ENCODE measurements at regions not wholly inside any gene's neighbourhood (a gene's known extent, or its start where the extent isn't known, plus 50 kb on each side); places are given as distances from the start of the nearest gene placed in this dataset.
A peak's percentile ranks its signal among the peaks of the same experiment; 100 is the strongest.

DNA sequence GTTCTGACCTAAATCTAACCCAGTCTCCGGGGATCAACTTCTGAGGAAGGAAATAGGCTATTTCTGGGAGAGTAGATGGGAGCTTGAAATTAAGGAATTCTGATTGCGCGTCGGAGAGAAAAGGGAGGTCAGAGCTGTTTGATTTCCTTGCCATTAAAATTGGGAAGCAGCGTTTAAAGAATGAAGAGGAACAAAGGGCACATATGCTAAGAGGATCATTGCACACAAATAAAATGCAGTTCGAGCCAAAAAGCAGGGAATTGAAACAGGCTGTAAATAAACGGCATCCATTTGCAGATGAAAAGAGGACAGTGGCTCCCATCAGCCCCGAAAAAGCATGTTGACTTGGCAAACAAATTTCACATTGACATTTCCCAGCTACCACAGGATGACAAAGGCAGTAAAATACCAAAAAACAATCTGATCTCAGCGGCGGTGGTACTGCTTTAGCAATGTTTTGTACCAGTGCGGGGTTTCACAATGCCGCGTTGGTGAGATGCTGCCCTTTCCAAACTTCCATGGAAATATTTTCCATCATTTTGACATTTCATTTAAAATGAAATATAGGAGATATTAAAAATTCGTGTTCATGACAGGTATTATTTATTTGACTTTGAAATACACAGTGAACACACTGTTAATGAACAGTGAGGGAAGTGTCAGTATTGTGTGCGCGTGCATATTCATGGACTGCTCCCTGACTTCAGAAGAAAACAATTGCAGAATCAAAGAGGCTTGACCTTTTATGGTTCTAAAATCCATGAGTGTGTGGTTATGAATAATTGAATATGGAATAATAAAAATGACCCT is 108.8 kb downstream of the SQOR start:
- no peak for DNase-seq

DNA sequence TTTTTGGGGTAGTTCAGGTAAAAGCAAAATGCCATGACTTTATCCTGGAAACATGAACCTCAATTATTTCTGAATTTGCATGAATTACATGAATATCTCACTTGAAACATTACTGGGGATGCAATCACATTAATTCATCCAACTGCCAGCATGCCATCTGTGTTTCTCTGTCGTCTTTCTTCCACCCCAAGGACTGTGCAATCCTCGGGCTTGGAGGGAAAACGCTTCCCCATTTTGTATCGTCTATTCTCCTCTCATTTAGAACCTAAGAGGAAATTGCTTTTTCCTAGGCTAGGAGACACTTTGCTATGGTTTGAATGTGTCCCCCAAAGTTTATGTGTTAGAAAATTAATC is 109.4 kb downstream of the SQOR start:
- DNase-seq, result peak in 1 of 2 donors; percentile 3

DNA sequence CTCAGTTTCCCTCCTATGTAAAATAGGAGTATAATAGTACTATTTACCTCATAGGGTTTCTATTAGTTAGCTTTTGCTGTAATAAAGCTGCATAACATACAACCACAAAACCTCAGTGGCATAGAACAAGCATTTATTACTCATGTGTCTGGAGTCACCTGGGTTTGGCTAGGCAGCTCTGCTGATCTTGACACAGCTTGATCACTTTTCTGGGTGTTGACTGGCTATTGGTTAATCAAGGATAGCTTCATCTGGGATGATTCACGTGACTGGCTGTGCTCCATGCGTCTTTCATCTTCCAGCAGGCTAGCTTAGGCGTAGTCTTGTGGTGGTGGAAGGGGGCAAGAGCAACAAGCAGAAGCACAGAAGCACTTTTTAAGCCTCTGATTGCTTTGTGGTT is 112.6 kb downstream of the SQOR start:
- DNase-seq, result no peak

DNA sequence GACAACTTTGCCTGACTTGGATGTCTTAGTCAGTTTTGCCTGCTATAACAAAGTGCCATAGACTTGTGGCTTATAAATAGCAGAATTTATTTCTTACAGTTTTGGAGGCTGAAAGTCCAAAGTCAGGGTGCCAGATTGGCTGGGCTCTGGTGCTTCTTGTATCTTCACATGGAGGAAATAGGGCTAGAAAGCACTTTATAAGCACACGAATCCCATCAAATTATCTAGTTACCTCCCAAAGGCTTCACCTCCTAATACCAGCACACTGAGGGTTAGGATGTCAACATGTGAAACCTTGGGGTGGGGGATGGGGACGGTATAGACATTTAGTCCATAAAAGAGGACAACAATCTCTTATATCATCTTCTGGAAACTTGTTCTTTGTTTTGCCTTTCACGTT is 116.8 kb downstream of the SQOR start:
- no peak for DNase-seq

DNA sequence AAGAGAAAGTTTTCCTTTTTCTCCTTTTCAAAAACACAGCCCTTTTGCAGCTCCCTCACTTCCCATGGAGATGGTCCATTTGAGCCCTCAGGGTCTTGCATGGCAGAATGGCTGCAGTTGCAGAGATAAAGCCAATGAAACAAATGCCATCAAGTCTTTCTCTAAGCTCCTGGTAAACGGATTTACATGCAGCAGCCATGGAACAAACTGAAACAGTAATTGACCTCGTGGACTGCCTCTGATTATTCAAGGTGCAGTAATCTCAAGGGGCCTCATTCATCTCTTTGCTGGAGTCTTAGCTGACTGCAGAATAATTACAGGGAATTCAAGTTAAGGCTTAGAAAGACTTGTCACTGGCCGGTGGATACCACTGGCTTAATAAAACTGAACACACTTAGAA is 125.1 kb downstream of the SQOR start:
- no peak for DNase-seq

DNA sequence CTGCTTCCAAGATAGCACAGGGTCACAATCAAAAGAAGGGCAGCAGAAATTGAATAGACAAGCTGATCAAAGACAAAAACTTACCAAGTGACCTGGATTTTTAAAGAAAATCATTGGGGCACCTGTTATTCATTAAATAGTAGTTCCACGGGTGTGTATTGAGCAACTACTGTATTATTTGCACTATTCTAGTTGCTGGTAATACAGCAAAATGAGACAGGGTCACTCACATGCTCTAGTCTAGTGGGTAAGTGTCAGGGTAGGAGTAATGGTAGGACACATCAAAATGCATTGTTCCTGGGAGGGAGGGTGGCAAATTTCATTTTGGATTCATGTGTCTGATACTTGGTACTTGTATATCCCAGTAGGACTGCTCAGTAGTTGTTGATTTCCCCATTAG is 127.9 kb downstream of the SQOR start:
- no peak for DNase-seq

DNA sequence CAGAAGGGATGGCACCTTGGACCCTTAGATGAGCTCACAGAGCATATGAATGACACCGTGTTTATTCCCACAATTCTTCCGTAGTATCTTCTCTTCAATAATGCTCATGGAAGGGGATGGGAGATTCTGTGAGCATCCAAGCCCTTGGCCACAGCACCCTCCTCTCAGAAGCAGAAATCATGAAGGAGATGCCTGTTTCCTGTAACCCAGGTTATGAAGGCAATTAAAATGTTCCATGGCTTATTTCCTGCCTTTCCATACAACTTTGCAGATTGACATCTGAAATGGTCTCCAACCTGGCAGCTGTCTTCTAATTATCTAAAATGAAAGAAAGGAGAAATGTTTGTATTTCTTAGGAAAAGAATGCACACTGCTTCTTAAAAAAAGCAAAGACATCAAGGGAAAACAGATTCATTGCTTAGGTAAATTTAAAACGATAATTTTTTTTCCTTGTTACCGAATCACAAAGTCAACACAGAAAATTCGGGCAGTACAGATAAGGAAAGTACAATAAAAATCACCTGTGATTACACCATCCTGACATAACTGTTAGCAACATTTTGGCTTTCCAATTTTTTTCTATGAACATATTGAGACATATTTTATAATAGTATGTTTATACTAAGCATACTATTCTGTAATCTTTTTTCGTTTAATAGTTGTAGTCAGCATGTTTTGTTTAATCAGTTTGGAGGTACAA is 128.5 kb downstream of the SQOR start:
- DNase-seq, result no peak

DNA sequence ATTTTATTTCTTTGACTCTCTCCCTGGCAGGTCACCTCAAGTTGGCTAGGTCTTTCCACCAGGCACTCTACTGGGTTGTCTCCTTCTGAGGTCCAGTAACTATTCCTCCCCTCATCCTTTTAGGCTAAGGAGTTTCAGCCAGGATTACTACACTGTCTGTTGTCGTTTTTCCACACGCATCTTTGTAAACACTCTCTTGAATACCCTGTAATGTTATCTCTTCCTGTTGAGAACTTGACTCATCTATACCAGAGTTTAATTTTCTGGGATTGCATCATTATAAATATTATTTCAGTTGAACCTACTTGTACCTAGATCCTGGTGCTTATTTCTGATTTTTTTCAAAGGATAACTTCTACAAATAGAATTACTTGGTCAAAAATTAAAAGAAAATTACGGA is 138.3 kb downstream of the SQOR start:
- no peak for DNase-seq

DNA sequence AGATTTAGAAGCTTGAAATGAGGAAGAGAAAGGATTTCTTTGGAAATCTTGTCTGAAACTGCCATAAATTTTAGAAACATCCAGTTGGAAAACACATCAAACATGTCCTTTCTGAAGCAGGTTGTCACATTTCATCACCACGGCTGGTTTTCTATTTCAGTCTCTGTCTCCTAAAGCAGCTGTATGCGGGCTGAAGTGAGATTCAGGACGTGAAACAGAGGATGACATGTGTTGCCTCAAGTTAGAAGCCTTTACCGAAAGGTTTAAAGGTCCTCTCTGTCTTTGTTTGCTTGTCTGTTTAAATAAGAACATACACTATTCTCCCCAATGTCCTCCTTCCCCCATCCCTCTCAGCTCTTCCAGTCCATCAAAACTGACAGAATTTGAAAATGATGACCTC is 141.9 kb downstream of the SQOR start:
- DNase-seq, result no peak

DNA sequence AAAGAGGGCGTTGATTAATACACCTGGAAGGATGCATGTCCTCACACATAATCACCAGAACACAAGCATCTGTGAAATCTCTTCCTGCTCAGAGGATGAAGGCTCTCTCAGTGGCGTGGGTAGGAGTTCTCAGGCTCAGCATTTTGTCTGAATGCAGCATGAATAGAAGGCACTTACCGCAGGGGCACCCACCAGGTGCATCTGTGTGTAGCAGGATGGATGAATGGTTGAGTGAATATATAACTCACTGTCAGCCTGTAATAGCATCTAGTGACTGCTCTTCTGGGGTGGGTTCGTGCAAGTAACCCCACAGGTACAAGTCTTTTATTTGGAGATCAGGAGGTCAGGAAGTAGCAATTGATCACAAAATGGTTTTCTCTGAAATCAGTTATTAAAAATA is 143.0 kb downstream of the SQOR start:
- DNase-seq, result no peak

DNA sequence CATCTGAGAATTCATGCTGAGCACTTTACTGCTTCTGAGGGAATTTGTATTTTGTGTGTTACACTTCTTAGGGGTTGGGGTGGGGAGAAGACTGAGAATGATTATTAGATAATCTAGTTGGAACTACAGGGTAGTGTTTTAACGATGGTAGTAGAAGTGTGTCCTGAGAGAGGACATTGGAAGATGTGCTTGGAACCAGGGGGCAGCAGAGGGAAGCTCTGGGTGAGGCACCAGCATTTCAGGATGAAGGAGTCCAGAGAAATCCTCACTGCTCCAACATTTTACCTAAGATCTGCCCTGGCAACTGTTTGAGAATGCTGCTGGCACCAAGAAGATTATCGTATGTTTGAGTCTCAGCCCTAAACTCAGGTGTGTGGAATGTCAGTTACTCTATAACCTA is 145.5 kb downstream of the SQOR start:
- DNase-seq, result no peak

DNA sequence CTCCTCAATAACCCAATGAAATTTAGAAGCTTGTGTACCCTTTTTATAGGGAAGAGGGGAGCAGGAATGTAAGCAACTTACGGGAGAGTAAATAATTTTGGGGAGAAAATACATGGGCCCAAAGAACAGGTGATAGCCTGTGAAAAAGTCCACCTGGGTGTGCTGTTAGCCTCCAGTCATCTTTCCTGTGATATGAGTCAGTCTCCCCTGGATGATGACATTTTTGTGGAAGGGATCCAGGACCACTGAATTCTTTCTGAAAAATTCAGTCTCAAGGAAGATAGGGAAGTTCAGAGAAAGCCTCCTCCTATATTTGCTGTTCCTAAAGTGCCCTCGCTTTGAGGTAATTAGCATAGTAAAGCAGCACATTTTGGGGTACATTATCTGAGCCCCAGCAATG is 149.8 kb downstream of the SQOR start:
- DNase-seq, result no peak

DNA sequence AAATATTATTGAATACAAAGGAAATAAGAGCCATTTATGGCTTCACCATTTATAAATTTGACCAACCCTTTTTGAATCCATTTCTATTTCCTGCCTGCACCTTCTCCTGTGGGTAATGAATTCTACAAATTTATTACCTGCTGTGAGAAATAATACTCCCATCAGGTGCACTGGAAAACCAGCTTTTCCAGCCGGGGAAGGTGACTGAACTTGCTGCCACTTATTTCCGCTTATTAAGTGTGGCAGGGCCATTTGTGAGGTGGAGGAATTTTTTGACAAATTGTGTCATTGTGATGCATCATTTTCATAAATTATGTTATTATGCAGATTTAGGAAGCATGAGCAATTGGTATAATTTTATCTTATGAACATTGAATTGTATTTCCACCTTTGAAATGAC is 151.1 kb downstream of the SQOR start:
- no peak for DNase-seq

DNA sequence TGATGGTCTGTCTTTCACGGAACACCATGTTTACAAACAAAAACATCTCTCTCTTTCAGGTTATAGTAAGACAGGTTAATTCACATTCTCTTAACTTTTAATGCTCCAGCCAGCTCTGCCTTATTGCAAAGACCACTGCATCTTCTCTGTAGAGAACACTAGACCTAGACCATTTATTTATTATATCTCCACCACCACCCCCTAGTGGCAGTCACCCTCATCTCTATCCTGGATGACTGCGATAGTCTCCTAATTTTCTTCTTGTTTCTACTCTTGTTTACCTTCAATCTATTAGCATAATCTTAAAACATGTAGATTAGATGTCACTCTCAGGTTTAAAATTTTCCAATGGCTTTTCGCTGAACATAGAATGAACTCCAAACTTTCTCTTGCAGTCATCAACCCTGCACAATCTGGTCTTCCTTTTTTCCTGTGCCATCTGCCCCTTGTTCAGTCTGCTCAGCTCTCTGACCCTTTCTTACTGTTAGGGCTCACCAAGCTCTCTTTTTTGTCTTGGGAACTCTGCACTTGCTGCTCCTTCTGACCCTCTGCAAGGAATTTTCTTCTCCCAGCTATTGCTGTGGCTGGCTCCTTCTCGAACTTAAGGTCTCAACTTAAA is 155.6 kb downstream of the SQOR start:
- peak; percentile 8 to 14 for DNase-seq

DNA sequence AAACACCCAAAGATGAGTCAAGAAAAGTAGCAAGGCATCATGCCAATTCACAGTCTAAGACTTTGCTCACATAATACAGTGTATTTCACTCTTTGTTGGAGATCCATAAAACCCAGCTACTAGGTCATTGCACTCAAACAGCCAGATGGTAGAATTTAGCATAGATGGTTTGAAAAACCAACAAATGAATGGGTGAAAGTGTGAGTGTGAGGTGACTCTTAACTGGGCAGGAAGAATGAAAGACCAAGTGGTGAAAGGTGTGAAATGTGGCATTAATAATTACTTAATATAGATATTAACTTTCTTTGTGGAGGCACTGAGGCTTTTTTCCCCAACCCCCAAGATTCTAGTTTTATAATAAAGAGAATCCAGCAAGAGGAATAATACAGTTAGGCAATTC is 159.5 kb downstream of the SQOR start:
- DNase-seq, result no peak

DNA sequence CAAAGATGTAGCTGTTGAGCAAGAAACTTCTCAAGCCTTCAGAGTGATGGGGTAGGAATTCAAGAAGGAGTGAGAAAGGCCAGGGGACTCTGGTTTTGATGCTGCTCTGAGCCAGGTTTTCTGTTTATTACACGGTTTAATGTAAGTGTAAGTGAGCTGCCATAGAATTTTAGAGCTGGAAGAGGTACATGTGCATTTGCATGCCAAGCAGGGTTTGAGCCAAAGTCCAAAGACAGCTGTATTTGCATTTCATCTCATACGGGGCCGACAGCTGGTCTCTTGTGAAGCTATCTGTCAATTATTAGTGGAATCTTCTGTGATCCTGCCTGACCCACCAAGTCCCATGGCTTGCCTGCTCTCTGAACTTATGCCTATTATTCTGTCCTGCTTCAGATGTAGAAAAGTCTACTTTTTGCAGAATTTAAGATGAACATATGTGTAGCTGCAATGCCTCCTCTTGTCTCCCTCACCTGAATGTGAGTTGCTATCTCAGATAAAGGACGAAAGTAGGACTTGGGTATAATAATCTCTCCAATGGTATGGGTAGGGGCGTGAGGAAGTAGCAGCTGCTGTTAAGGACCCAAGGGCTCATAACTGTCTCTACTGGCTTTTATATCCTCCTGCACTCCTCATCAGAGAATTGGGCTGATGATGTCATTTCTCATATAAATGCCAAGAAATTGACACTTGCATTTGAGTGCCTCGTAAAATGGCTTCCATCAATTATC is 160.0 kb downstream of the SQOR start:
- no peak for DNase-seq

DNA sequence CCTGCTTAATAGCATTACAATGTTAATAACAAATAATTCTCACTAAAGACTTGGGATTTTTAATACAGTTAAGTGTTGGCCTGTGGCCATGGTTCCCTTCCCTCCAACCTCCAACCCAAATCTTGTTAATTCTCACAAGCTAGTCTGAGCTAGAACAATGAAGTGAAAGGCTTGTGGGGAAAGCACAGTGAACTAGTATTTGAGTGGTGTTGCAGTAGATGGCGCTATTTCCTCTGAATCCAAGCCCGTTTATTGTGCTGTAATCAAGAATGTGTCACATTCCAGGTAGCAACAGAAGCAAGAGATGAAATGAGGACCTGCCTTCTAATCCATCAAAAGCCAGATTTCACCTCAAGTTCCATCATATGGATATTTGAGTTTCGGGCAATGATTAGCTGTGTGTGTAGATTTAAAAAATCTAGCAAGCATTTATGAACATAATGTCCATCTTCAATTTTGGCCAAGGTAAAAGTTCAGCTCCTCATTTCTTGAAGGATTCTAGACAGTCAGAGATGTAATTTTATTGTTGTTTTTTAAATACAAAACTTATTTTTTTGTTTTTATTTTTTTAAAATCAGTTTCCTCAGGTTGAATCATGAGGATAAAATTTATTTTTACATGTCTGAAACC is 160.7 kb downstream of the SQOR start:
- peak in 1 of 2 donors; percentile 10 for DNase-seq

DNA sequence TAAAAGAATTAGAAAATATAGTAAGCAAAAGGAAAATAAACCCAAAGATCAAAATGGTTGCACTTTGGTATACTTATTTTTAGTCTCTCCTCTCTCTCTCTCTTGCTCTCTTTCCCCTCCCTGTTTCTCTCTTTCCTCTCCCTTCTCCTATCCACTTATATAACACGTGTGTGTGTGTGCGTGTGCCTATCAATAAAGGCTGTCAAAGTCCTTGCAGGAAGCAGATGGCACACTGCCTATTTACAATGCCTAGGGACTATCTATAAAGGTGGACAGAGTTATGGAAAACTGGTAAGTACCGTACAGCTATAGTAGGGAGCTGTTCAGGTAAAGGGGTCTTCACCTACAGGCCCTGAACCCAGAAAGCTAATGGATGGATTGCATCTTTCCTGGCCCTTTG is 161.6 kb downstream of the SQOR start:
- DNase-seq, result no peak

DNA sequence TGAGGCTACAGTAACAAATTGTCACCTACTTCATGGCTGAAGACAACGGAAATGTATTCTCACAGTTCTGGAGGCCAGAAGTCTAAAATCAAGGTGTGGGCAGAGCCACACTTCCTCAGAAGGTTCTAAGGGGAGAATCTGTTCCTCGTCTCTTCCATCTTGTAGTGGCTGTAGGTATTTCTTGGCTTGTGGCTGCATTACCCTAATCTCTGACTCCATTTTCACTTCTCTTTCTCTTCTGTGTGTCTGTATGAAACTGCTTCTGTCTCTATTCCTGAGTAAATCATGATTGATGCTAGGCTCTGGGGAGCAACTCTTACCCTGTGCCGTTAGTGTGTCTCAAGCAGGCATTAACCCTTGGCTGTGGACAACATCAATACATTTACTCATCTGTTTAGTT is 164.7 kb downstream of the SQOR start:
- no peak for DNase-seq

DNA sequence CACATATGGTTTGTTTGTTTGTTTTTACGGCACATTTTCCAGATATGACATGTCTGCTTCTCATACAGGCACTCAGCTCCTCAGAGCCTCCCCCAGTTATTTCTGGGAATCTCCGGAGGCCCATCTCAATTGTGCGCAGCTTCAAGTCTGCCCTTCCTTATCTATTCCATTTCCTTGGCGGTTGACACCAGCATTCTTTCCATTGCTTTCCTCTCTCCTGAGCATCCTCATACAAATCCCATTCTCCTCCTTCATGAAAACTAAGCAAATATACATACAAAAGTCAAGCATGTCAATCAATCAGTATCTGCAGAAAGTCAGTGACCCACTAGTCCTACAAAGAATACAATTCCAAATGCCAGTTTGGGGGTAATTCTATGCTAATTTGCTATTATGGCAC is 166.7 kb downstream of the SQOR start:
- DNase-seq, result no peak

DNA sequence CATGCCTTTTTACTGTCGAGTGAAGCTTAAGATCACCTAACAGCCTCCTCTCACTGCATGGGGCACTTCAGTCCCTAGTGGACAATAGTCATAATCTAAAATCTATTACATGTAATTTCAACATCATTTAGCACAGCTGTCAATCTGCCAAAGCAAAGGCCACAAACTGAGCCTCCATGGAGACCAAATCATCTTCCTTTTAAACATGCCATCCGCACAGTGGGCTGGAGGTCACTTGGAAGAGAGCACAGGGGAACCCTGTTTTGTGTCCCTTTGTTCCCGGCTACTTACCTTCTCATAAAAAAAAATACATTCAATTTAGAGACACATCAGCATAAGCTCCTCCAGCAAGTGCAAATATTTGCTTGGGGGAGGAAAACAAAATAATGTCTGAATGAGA is 167.3 kb downstream of the SQOR start:
- DNase-seq, result no peak

DNA sequence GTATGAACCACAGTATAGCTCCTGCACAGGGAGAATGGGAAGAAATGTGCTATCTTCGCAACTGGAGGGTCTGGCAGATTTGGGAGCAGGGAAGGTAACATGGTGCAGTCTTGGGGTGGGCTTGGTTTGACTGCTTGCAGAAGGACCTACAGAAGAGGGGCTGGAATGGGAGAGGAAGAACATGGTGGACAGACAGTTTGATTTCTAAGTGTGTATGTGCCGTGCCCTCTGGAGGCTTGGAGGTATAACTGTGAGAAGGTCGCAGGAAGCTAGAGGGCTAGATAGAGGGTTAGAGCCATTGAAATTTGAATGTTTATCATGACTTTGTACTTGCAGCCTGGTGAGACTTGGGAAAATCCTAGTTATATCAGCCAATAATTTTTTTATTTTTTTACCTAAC is 169.2 kb downstream of the SQOR start:
- DNase-seq, result no peak

DNA sequence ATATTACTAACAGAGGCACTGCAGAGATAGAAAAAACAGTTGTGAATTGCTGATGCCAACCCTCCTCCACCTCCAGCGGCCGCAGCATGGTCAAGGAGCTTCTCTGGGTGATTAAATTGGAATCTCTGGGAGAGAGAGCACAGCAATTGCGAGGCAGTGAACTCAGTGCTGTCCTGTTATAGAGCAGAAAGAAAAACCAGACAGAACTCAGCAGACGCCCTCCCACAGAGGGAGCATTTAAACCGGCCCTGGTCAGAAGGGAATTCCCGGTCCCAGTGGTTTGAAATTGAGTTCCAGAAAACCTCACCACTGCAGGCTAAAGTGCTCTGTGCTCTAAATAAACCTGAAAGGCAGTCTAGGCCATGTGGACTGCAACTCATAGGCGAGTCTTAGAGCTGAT is 175.4 kb downstream of the SQOR start:
- no peak for DNase-seq

Measured in inflammatory macrophage (primary cell).